Retinal pigment epithelial cell (primary cell): ENCODE measurements at regions not wholly inside any gene's neighbourhood (a gene's known extent, or its start where the extent isn't known, plus 50 kb on each side); places are given as distances from the start of the nearest gene placed in this dataset.
A peak's percentile ranks its signal among the peaks of the same experiment; 100 is the strongest.

Source experiments
- DNase-seq: peaks from one replicate; pipeline ENCODE4 v3.0.0-alpha.2; 2010; ENCODE audit warnings: low read depth
- H3K4me3 ChIP-seq: 2 replicates; pipeline ENCODE4 v1.5.1; 2011; ENCODE audit warnings: mild to moderate bottlenecking, low read length, control low read depth, moderate library complexity
- TF ChIP-seq, protein P1 (sequence below): conservative IDR thresholded peaks from 2 replicates; pipeline ENCODE4 v1.5.1; 2011; ENCODE audit warnings: low read depth, low read length, control low read depth, inconsistent platforms

DNA sequence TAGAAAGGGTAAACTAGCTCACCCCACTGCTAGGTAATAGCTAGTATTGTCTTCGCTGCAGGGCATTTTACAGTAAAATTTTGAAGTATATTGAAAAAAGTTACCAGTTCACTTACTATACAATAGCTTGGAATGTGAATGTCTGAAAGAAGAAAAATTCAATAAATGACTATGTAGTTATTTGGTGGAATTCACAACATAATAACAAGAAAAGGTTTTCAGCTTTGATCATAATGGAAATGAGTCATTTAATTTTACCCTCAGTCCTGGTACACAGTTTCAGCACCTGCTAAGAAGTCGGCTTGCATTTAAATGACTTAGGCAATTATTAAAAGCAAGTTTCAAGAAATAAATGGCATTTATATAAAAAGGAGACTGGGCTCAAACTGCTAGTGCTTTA lies 90.4 kb downstream of the NUP35 start:
- TF ChIP-seq, protein P1, sequence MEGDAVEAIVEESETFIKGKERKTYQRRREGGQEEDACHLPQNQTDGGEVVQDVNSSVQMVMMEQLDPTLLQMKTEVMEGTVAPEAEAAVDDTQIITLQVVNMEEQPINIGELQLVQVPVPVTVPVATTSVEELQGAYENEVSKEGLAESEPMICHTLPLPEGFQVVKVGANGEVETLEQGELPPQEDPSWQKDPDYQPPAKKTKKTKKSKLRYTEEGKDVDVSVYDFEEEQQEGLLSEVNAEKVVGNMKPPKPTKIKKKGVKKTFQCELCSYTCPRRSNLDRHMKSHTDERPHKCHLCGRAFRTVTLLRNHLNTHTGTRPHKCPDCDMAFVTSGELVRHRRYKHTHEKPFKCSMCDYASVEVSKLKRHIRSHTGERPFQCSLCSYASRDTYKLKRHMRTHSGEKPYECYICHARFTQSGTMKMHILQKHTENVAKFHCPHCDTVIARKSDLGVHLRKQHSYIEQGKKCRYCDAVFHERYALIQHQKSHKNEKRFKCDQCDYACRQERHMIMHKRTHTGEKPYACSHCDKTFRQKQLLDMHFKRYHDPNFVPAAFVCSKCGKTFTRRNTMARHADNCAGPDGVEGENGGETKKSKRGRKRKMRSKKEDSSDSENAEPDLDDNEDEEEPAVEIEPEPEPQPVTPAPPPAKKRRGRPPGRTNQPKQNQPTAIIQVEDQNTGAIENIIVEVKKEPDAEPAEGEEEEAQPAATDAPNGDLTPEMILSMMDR: no peak
- H3K4me3 ChIP-seq: no peak overlapping the region
- no peak for DNase-seq

DNA sequence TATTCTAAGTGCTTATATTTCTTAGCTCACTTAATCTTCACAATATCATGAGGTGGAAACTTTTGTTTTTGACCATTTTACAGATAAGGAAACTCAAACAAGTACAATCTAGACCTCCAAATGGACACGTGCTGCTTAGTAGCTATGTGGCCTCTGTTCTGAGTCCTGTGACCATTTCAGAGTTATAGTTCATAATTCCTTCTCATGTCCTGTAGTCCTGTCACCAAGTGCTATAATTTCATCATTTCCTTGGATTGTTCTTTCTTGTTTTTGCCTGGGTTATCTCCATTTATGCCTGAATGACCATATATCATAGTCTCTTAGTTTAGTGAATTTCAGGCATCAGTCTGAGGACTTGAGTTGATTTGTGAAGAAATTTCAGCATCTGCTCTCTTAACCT lies 91.7 kb downstream of the NUP35 start:
- no peak overlapping the region for H3K4me3 ChIP-seq
- no peak for DNase-seq
- TF ChIP-seq, protein P1: no peak

DNA sequence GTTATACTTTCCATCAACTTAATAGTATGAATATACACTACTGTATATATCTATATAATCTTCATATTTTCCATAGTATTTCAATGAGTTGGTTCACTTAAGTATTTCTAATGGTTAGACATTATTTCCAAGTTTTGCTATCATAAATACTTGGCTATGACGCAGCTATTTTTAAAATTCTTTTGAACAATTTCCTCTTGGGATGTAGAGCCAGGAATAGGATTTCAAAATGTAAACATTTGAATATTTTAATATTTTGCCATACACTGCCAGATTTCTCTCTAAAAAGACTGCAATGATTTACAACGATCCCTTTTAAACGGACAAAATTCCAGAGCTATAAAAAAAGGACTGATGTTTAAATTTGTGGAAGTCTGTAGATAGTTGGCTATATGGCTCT lies 95.6 kb downstream of the NUP35 start:
- TF ChIP-seq, protein P1: no peak
- H3K4me3 ChIP-seq: no peak overlapping the region
- no peak for DNase-seq

DNA sequence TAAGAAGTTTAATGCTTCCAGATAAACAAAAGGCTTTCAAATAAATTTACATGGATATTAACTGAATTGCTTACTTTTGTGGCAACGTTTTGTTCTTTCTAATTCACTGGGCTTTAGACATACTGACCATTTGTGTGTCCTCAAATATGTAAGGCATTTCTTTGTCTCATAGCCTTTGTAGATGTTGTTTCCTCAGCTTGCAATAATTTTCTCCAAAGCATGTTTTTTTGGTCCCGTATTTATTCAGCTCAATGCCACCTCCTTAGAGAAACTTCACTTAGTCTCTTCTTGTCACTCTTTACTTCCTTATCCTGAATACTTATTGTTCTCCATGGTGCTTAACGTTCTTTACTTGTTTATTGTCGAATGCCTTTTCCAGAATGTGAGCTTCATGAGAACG lies 98.5 kb downstream of the NUP35 start:
- TF ChIP-seq, protein P1: no peak
- no peak for DNase-seq
- H3K4me3 ChIP-seq: no peak overlapping the region

DNA sequence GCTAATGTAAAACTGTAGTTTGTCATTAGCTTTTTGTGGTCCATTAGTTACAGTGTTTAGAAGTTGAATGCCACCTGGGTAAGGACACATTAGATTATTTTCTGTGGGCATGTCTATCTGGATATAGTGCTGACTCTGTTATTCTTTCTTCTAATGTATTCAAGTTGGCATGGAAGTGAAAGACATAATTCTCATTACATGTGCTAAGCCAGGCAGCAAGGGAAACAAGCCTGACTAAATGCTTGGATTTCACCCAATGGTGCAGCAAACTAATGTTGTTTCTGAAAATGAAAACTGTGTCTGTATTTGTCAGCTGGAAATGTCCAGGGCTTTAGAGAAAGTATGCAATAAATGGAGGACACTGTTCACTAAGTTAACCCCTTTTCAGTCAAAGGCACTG lies 100.7 kb downstream of the NUP35 start:
- peak; percentile 40 for DNase-seq
- TF ChIP-seq, protein P1: no peak
- H3K4me3 ChIP-seq: no peak overlapping the region

DNA sequence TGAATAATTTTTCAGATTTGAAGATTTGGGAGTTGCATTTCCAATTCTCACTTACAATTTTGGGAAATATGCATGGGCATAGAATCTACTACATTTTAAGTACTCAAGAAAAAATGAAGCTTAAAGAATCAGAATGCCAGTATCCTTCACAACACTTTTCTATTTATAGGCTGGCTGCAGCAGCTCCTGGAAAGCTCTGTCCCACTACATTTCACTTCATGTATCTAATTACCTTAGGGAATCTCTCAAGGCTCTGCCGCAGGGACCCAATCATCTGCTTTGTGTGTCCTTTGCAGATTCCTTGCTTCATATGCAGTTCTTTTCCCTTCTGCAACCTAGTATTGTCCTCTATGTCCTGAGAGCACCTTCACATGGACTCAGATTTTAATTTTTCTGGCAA lies 102.9 kb downstream of the NUP35 start:
- no peak for DNase-seq
- no peak overlapping the region for H3K4me3 ChIP-seq
- TF ChIP-seq, protein P1: no peak

DNA sequence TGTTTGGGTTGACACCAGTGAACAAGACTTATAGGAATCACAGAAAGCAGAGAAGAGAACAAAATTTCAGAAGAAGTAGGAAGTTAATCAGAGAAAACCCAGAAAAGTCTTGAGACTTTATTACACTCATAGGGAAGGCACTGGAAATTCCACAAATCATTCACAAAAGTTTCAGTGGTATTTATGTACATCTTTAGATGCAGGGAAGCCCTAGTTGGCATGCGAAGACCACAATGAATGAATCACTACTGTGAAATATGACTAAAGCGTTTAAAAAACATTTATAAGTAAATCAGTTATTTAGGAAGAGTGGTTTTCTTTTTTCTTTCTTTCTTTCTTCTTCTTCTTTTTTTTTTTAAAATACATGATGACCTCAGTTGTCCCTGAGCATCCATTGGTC lies 105.1 kb downstream of the NUP35 start:
- H3K4me3 ChIP-seq: no peak overlapping the region
- TF ChIP-seq, protein P1: no peak
- DNase-seq: no peak
